H1 (cell line): ENCODE measurements at regions not wholly inside any gene's neighbourhood (a gene's known extent, or its start where the extent isn't known, plus 50 kb on each side); places are given as distances from the start of the nearest gene placed in this dataset.
"Not testable (repeated sequence)": the region's sequence is repeated elsewhere in the genome, so short reads cannot be mapped to it uniquely, and the experiment has no call there.

Experiments
- CTCF ChIA-PET: fragments of 300-600 bp; sonication (Branson Sonifier 250); formaldehyde crosslinking; loops from one replicate; lab custom pipeline; 2021; ENCODE audit not compliant: partially characterized antibody; lab: Charles Lee
- POLR2A ChIA-PET: fragments of 300-600 bp; sonication (Branson Sonifier 250); formaldehyde crosslinking; loops from one replicate; lab custom pipeline; 2021; ENCODE audit warnings: inconsistent platforms; ENCODE audit not compliant: partially characterized antibody; lab: Charles Lee
- DNase-seq, 2 experiments: peaks; one replicate each; pipeline versions ENCODE4 v3.0.0 to v3.0.0-alpha.2; 2010 to 2022; ENCODE audit warnings: low spot score in 2 of 2, low read depth in 1 of 2, mixed read lengths in 1 of 2
- FAIRE-seq: peaks from 2 replicates; lab custom pipeline; 2011; peaks lifted over from hg19 to GRCh38; lab: Jason Lieb, UNC
- H2AFZ ChIP-seq: 2 replicates; pipeline ENCODE4 v1.8.1; 2012; ENCODE audit warnings: low read length, inconsistent platforms
- H2AK5ac ChIP-seq: 2 replicates; pipeline ENCODE4 v1.6.1; 2013; ENCODE audit warnings: low read depth, low read length
- H2BK120ac ChIP-seq: replicated peaks from 2 replicates; pipeline ENCODE3; 2013; ENCODE audit warnings: low read depth, low read length, inconsistent platforms
- H2BK12ac ChIP-seq: 2 replicates; pipeline ENCODE4 v1.6.1; 2013; ENCODE audit warnings: low read depth, low read length
- H2BK15ac ChIP-seq: 2 replicates; pipeline ENCODE4 v1.6.1; 2013; ENCODE audit warnings: low read length
- H2BK20ac ChIP-seq: 2 replicates; pipeline ENCODE4 v1.6.1; 2013; ENCODE audit warnings: low read length
- H2BK5ac ChIP-seq: 2 replicates; pipeline ENCODE4 v1.6.1; 2013; ENCODE audit warnings: low read depth, low read length
- H3K14ac ChIP-seq: 2 replicates; pipeline ENCODE4 v1.6.1; 2013; ENCODE audit warnings: inconsistent platforms; ENCODE audit not compliant: insufficient read length
- H3K18ac ChIP-seq: 2 replicates; pipeline ENCODE4 v1.6.1; 2013; ENCODE audit warnings: low read length; ENCODE audit errors: extremely low read depth
- H3K23ac ChIP-seq: 2 replicates; pipeline ENCODE4 v1.6.1; 2013; ENCODE audit warnings: inconsistent platforms; ENCODE audit not compliant: insufficient read length
- H3K23me2 ChIP-seq: 2 replicates; pipeline ENCODE4 v1.6.1; 2013; ENCODE audit warnings: low read depth, low read length
- H3K27ac ChIP-seq: 2 replicates; pipeline ENCODE4 v1.6.1; 2011; ENCODE audit warnings: low read depth, low read length, inconsistent platforms
- H3K27me3 ChIP-seq, 4 experiments: replicated peaks in 1 of 4; 1 replicate in 1 of 4; 2 replicates in 3 of 4; pipeline versions ENCODE4 v1.6.1 to v1.8.1; 2011 to 2013; ENCODE audit warnings: low read length in 3 of 4, mild to moderate bottlenecking in 3 of 4, inconsistent platforms in 2 of 4, mixed read lengths in 2 of 4, moderate library complexity in 1 of 4; ENCODE audit not compliant: control insufficient read depth in 3 of 4, insufficient read depth in 3 of 4; ENCODE audit errors: extremely low read depth in 1 of 4
- H3K36me3 ChIP-seq, 4 experiments: 2 replicates each; pipeline versions ENCODE4 v1.6.1 to v1.8.1; 2011 to 2013; ENCODE audit warnings: mild to moderate bottlenecking in 4 of 4, low read length in 3 of 4, moderate library complexity in 2 of 4, control low read depth in 1 of 4, inconsistent platforms in 1 of 4; ENCODE audit not compliant: insufficient read depth in 4 of 4, control insufficient read depth in 2 of 4
- H3K4ac ChIP-seq: replicated peaks from 2 replicates; pipeline ENCODE3; 2013; ENCODE audit warnings: low read length, low read depth, mixed read lengths, inconsistent platforms; ENCODE audit not compliant: insufficient read length
- H3K4me1 ChIP-seq, 4 experiments: replicated peaks in 1 of 4; 1 replicate in 1 of 4; 2 replicates in 3 of 4; pipeline versions ENCODE4 v1.6.1 to v1.8.1; 2011 to 2013; ENCODE audit warnings: low read length in 3 of 4, inconsistent platforms in 2 of 4, mixed read lengths in 1 of 4; ENCODE audit not compliant: insufficient read depth in 4 of 4, control insufficient read depth in 3 of 4
- H3K4me2 ChIP-seq, 2 experiments: 2 replicates each; pipeline versions ENCODE4 v1.6.1 to v1.8.1; 2011 to 2013; ENCODE audit warnings: low read depth in 2 of 2, low read length in 2 of 2, control low read depth in 1 of 2, inconsistent platforms in 1 of 2, mild to moderate bottlenecking in 1 of 2; ENCODE audit not compliant: insufficient read depth in 1 of 2
- H3K4me3 ChIP-seq, 4 experiments: fragments of 200-600, 300-600 bp in 1 of 4; sonication (generic), shearing (Covaris generic), sonication (Bioruptor Twin) in 1 of 4; 2 replicates each; pipeline versions ENCODE4 v1.5.1 to v1.8.1; 2011 to 2016; ENCODE audit warnings: low read length in 4 of 4, low read depth in 3 of 4, control low read depth in 2 of 4, inconsistent platforms in 2 of 4, mild to moderate bottlenecking in 2 of 4, mixed read lengths in 1 of 4, moderate library complexity in 1 of 4; ENCODE audit not compliant: insufficient read depth in 2 of 4; ENCODE audit errors: extremely low read depth in 1 of 4
- H3K56ac ChIP-seq: replicated peaks from 2 replicates; pipeline ENCODE3; 2013; ENCODE audit warnings: low read depth, mild to moderate bottlenecking, mixed read lengths, low read length, inconsistent platforms; ENCODE audit not compliant: insufficient read length
- H3K79me1 ChIP-seq: 2 replicates; pipeline ENCODE4 v1.6.1; 2013; ENCODE audit warnings: low read depth, low read length, control low read depth
- H3K79me2 ChIP-seq, 2 experiments: 2 replicates each; pipeline versions ENCODE4 v1.6.1 to v1.8.1; 2012 to 2013; ENCODE audit warnings: low read length in 2 of 2, mild to moderate bottlenecking in 2 of 2, inconsistent platforms in 1 of 2; ENCODE audit not compliant: insufficient read depth in 2 of 2, control insufficient read depth in 1 of 2
- H3K9ac ChIP-seq, 4 experiments: replicated peaks in 1 of 4; 1 replicate in 1 of 4; 2 replicates in 3 of 4; pipeline versions ENCODE4 v1.6.1 to v1.8.1; 2011 to 2013; ENCODE audit warnings: low read depth in 3 of 4, low read length in 3 of 4, control low read depth in 2 of 4, mild to moderate bottlenecking in 2 of 4, moderate library complexity in 2 of 4, inconsistent platforms in 1 of 4; ENCODE audit errors: extremely low read depth in 1 of 4
- H3K9me3 ChIP-seq, 2 experiments: 2 replicates each; pipeline versions ENCODE4 v1.6.1 to v1.8.1; 2012 to 2013; ENCODE audit warnings: mild to moderate bottlenecking in 2 of 2, moderate library complexity in 2 of 2, control low read depth in 1 of 2, inconsistent platforms in 1 of 2, low read depth in 1 of 2, low read length in 1 of 2, mixed read lengths in 1 of 2; ENCODE audit not compliant: insufficient read depth in 2 of 2
- H4K20me1 ChIP-seq, 2 experiments: replicated peaks in 1 of 2; 2 replicates each; pipeline versions ENCODE3 to v1.8.1; 2011 to 2013; ENCODE audit warnings: inconsistent platforms in 2 of 2, low read length in 2 of 2, mild to moderate bottlenecking in 1 of 2; ENCODE audit not compliant: insufficient read depth in 2 of 2, control insufficient read depth in 1 of 2
- H4K5ac ChIP-seq: 2 replicates; pipeline ENCODE4 v1.6.1; 2013; ENCODE audit warnings: low read length, low read depth, mixed read lengths, inconsistent platforms; ENCODE audit not compliant: insufficient read length
- H4K8ac ChIP-seq: 2 replicates; pipeline ENCODE4 v1.8.0; 2013; ENCODE audit warnings: mild to moderate bottlenecking, moderate library complexity, low read length, inconsistent platforms; ENCODE audit not compliant: insufficient read depth; ENCODE audit errors: extremely low read depth
- H4K91ac ChIP-seq: replicated peaks from 2 replicates; pipeline ENCODE3; 2013; ENCODE audit warnings: low read length, mixed read lengths, inconsistent platforms; ENCODE audit not compliant: insufficient read length
- WGBS, 2 experiments: shearing (Covaris generic) in 1 of 2; methylation state at CpG; one replicate each; pipeline versions ENCODE4 v1.1.6 to v1.1.7; 2013 to 2015; ENCODE audit warnings: low lambda C conversion rate in 2 of 2, mixed read lengths in 2 of 2, inconsistent platforms in 1 of 2, low coverage in 1 of 2, missing lambda C conversion rate in 1 of 2; ENCODE audit not compliant: insufficient replicate concordance in 2 of 2, insufficient coverage in 1 of 2, insufficient read length in 1 of 2; ENCODE audit errors: extremely low coverage in 1 of 2, missing lambda C conversion rate in 1 of 2; 5-methylcytosine and 5-hydroxymethylcytosine counted together

GRCh38 chr5:21480054-21480453, 1373.1 kb downstream of the CDH12 start:
- H4K8ac ChIP-seq, FAIRE-seq, H3K23me2 ChIP-seq, H3K14ac ChIP-seq, H2BK5ac ChIP-seq, H2BK12ac ChIP-seq, CTCF ChIA-PET, H2BK20ac ChIP-seq, H3K9ac ChIP-seq, H3K23ac ChIP-seq, H4K20me1 ChIP-seq, H2AFZ ChIP-seq, POLR2A ChIA-PET, H3K27me3 ChIP-seq, H3K4me2 ChIP-seq, H3K56ac ChIP-seq, H3K9me3 ChIP-seq, H3K18ac ChIP-seq, H3K4me1 ChIP-seq, H2AK5ac ChIP-seq, H3K79me1 ChIP-seq, H4K91ac ChIP-seq, H3K4ac ChIP-seq, H2BK15ac ChIP-seq, H3K79me2 ChIP-seq, H4K5ac ChIP-seq, H3K27ac ChIP-seq, H2BK120ac ChIP-seq, H3K36me3 ChIP-seq, DNase-seq, H3K4me3 ChIP-seq: not testable (repeated sequence)
- 84% methylated on average over 4 of the region's 4 CpGs; no CpG with 5 or more reads in 1 of the 2 experiments for WGBS, 2 experiments

GRCh38 chr5:21473981-21474380, 1379.2 kb downstream of the CDH12 start:
- H4K20me1 ChIP-seq, FAIRE-seq: not testable (repeated sequence)
- WGBS, 2 experiments: 94% methylated on average over 4 of the region's 6 CpGs; no CpG with 5 or more reads in 1 of the 2 experiments

More at GRCh38 chr5:21473981-21474380, 1379.2 kb downstream of the CDH12 start:
- H3K23me2 ChIP-seq, H3K4me1 ChIP-seq, H3K18ac ChIP-seq, H2BK12ac ChIP-seq, H3K4ac ChIP-seq, H4K91ac ChIP-seq, H2BK20ac ChIP-seq, H3K27ac ChIP-seq, POLR2A ChIA-PET, H3K14ac ChIP-seq, H3K23ac ChIP-seq, H3K79me2 ChIP-seq, H3K36me3 ChIP-seq, H2BK120ac ChIP-seq, H4K8ac ChIP-seq, H3K79me1 ChIP-seq, H4K5ac ChIP-seq, CTCF ChIA-PET, H3K56ac ChIP-seq, H2BK5ac ChIP-seq, H3K27me3 ChIP-seq, H3K4me3 ChIP-seq, H3K9me3 ChIP-seq, H2AK5ac ChIP-seq, H3K9ac ChIP-seq, H3K4me2 ChIP-seq, DNase-seq, H2AFZ ChIP-seq, H2BK15ac ChIP-seq: not testable (repeated sequence)
